ENCODE measurements at regions not wholly inside any gene's neighbourhood (a gene's known extent, or its start where the extent isn't known, plus 50 kb on each side); places are given as distances from the start of the nearest gene placed in this dataset.

- TF ChIP-seq MAX (IDR thresholded peaks at IDR 0.05; ENCODE audit: low read depth, low read length), result no peak
- no peak for TF ChIP-seq CTCF (IDR thresholded peaks at IDR 0.05; ENCODE audit: low read depth, low read length)
- TF ChIP-seq MYC (IDR thresholded peaks at IDR 0.05; ENCODE audit: low read depth, low read length), result no peak
- no peak for TF ChIP-seq POLR2A (IDR thresholded peaks at IDR 0.05; ENCODE audit: extremely low read depth, insufficient read length)
- no peak overlapping the region for H3K4me3 ChIP-seq (ENCODE audit: low read depth, low read length)
- DNase-seq (ENCODE audit: low read depth), result no peak
Observed at GRCh38 chr18:37742436-37742835, 176.8 kb upstream of the CELF4 start.

GRCh38 chr18:37741032-37741623 lies 175.5 kb upstream of the CELF4 start:
- no peak overlapping the region for H3K4me3 ChIP-seq (ENCODE audit: low read depth, low read length)
- TF ChIP-seq MAX (IDR thresholded peaks at IDR 0.05; ENCODE audit: low read depth, low read length), result no peak
- TF ChIP-seq MYC (IDR thresholded peaks at IDR 0.05; ENCODE audit: low read depth, low read length), result no peak
- no peak for TF ChIP-seq CTCF (IDR thresholded peaks at IDR 0.05; ENCODE audit: low read depth, low read length)
- no peak for TF ChIP-seq POLR2A (IDR thresholded peaks at IDR 0.05; ENCODE audit: extremely low read depth, insufficient read length)
- no peak for DNase-seq (ENCODE audit: low read depth)

GRCh38 chr18:37734406-37734805 lies 168.8 kb upstream of the CELF4 start:
- no peak for DNase-seq (ENCODE audit: low read depth)
- TF ChIP-seq MAX (IDR thresholded peaks at IDR 0.05; ENCODE audit: low read depth, low read length), result no peak
- no peak for TF ChIP-seq CTCF (IDR thresholded peaks at IDR 0.05; ENCODE audit: low read depth, low read length)
- TF ChIP-seq MYC (IDR thresholded peaks at IDR 0.05; ENCODE audit: low read depth, low read length), result no peak
- no peak for TF ChIP-seq POLR2A (IDR thresholded peaks at IDR 0.05; ENCODE audit: extremely low read depth, insufficient read length)
- no peak overlapping the region for H3K4me3 ChIP-seq (ENCODE audit: low read depth, low read length)

GRCh38 chr18:37729716-37730115 lies 164.1 kb upstream of the CELF4 start:
- H3K4me3 ChIP-seq (ENCODE audit: low read depth, low read length), result no peak overlapping the region
- no peak for DNase-seq (ENCODE audit: low read depth)
- TF ChIP-seq CTCF (IDR thresholded peaks at IDR 0.05; ENCODE audit: low read depth, low read length), result no peak

- TF ChIP-seq CTCF (IDR thresholded peaks at IDR 0.05; ENCODE audit: low read depth, low read length), result no peak
- TF ChIP-seq MYC (IDR thresholded peaks at IDR 0.05; ENCODE audit: low read depth, low read length), result no peak
- TF ChIP-seq MAX (IDR thresholded peaks at IDR 0.05; ENCODE audit: low read depth, low read length), result no peak
- no peak for TF ChIP-seq POLR2A (IDR thresholded peaks at IDR 0.05; ENCODE audit: extremely low read depth, insufficient read length)
- H3K4me3 ChIP-seq (ENCODE audit: low read depth, low read length), result no peak overlapping the region
- DNase-seq (ENCODE audit: low read depth), result no peak
Observed at GRCh38 chr18:37724206-37724605, 158.6 kb upstream of the CELF4 start.
